ENCODE measurements at regions not wholly inside any gene's neighbourhood (a gene's known extent, or its start where the extent isn't known, plus 50 kb on each side); places are given as distances from the start of the nearest gene placed in this dataset.
A peak's percentile ranks its signal among the peaks of the same experiment; 100 is the strongest.

- TF ChIP-seq CTCF (IDR thresholded peaks at IDR 0.05): no peak
- Histone ChIP-seq H3K36me3 (no peaks in the 10 kb centered on the region), H3K4me1 (no peaks in the 10 kb centered on the region), H3K9me3 (no peaks in the 10 kb centered on the region), H3K27me3 (no peaks in the 10 kb centered on the region), H3K27ac (no peak overlapping the region), H3K4me3 (no peak overlapping the region)
- peak; percentile 67 for ATAC-seq
- intact Hi-C loops (cut with DNase I): no loop called here
- DNase-seq: no peak
Measured at GRCh38 chr3:153614563-153614962, 452.5 kb downstream of the RAP2B start.

- Histone ChIP-seq H3K4me3 (no peak overlapping the region), H3K27ac (no peak overlapping the region), H3K4me1 (no peaks in the 10 kb centered on the region), H3K9me3 (no peaks in the 10 kb centered on the region), H3K36me3 (no peaks in the 10 kb centered on the region), H3K27me3 (no peaks in the 10 kb centered on the region)
- no peak for TF ChIP-seq CTCF (IDR thresholded peaks at IDR 0.05)
- intact Hi-C loops (cut with DNase I): no loop called here
- no peak for ATAC-seq
- no peak for DNase-seq
Measured at GRCh38 chr3:153615863-153616262, 453.8 kb downstream of the RAP2B start.

GRCh38 chr3:153617463-153617862, 455.4 kb downstream of the RAP2B start:
- Histone ChIP-seq H3K4me3 (no peak overlapping the region), H3K9me3 (no peaks in the 10 kb centered on the region), H3K4me1 (no peaks in the 10 kb centered on the region), H3K27me3 (no peaks in the 10 kb centered on the region), H3K27ac (no peak overlapping the region), H3K36me3 (no peaks in the 10 kb centered on the region)
- DNase-seq: no peak
- no peak for ATAC-seq
- no peak for TF ChIP-seq CTCF (IDR thresholded peaks at IDR 0.05)
- intact Hi-C loops (cut with DNase I): no loop called here

- DNase-seq: no peak
- ATAC-seq: no peak
- intact Hi-C loops (cut with DNase I): no loop called here
Measured at GRCh38 chr3:153618176-153618575, 456.1 kb downstream of the RAP2B start.

GRCh38 chr3:153619268-153619667, 457.2 kb downstream of the RAP2B start:
- no peaks in the 10 kb centered on the region for H3K9me3 ChIP-seq
- TF ChIP-seq CTCF (IDR thresholded peaks at IDR 0.05): no peak
- DNase-seq (no peak), ATAC-seq (no peak)
- intact Hi-C loops (cut with DNase I): no loop called here
- H3K27me3 ChIP-seq: no peaks in the 10 kb centered on the region
- H3K4me1 ChIP-seq: no peaks in the 10 kb centered on the region
- no peak overlapping the region for H3K4me3 ChIP-seq
- no peak overlapping the region for H3K27ac ChIP-seq
- no peaks in the 10 kb centered on the region for H3K36me3 ChIP-seq

More at GRCh38 chr3:153618176-153618575, 456.1 kb downstream of the RAP2B start:
- Histone ChIP-seq H3K27me3 (no peaks in the 10 kb centered on the region), H3K4me3 (no peak overlapping the region), H3K27ac (no peak overlapping the region), H3K36me3 (no peaks in the 10 kb centered on the region), H3K9me3 (no peaks in the 10 kb centered on the region), H3K4me1 (no peaks in the 10 kb centered on the region)
- TF ChIP-seq CTCF (IDR thresholded peaks at IDR 0.05): no peak

- no peak for TF ChIP-seq CTCF (IDR thresholded peaks at IDR 0.05)
- no peak for DNase-seq
- H3K27me3 ChIP-seq: no peaks in the 10 kb centered on the region
- no peak overlapping the region for H3K27ac ChIP-seq
- no peak overlapping the region for H3K4me3 ChIP-seq
- H3K9me3 ChIP-seq: no peaks in the 10 kb centered on the region
- intact Hi-C loops (cut with DNase I): no loop called here
- ATAC-seq: no peak
- no peaks in the 10 kb centered on the region for H3K4me1 ChIP-seq
- H3K36me3 ChIP-seq: no peaks in the 10 kb centered on the region
Measured at GRCh38 chr3:153621953-153622352, 459.9 kb downstream of the RAP2B start.
